ENCODE measurements at regions not wholly inside any gene's neighbourhood (a gene's known extent, or its start where the extent isn't known, plus 50 kb on each side); places are given as distances from the start of the nearest gene placed in this dataset.

- Histone ChIP-seq H3K4me1 (ENCODE audit: low read length) (no peaks in the 10 kb centered on the region), H3K27me3 (ENCODE audit: low read depth, low read length) (peaks cover 55% of the 10 kb centered on the region), H3K4me2 (ENCODE audit: low read length) (no peak overlapping the region), H3K9ac (ENCODE audit: low read length) (no peak overlapping the region), H2AFZ (ENCODE audit: low read depth, low read length) (no peak overlapping the region), H3K79me2 (ENCODE audit: low read length) (no peaks in the 10 kb centered on the region), H4K20me1 (ENCODE audit: insufficient read depth, low read length) (no peaks in the 10 kb centered on the region), H3K9me3 (ENCODE audit: insufficient read depth, low read length) (no peaks in the 10 kb centered on the region), H3K36me3 (replicated peaks; ENCODE audit: low read depth, low read length) (no peaks in the 10 kb centered on the region), H3K4me3 (ENCODE audit: low read length) (no peak overlapping the region), H3K27ac (ENCODE audit: low read length) (no peak overlapping the region)
- TF ChIP-seq EZH2phosphoT487 (IDR thresholded peaks at IDR 0.05; ENCODE audit: low read depth) (no peak), CTCF (IDR thresholded peaks at IDR 0.05; ENCODE audit: low read depth, low read length) (no peak)
Measured at GRCh38 chr5:172548311-172548731, 92.7 kb upstream of the NEURL1B start.

GRCh38 chr5:172546196-172546595 is 91.9 kb upstream of the SH3PXD2B start:
- H2AFZ ChIP-seq (ENCODE audit: low read depth, low read length): no peak overlapping the region
- no peak overlapping the region for H3K9ac ChIP-seq (ENCODE audit: low read length)
- H3K79me2 ChIP-seq (ENCODE audit: low read length): no peaks in the 10 kb centered on the region
- no peaks in the 10 kb centered on the region for H3K36me3 ChIP-seq (replicated peaks; ENCODE audit: low read depth, low read length)
- H3K4me3 ChIP-seq (ENCODE audit: low read length): no peak overlapping the region
- no peak overlapping the region for H3K4me2 ChIP-seq (ENCODE audit: low read length)
- no peaks in the 10 kb centered on the region for H3K4me1 ChIP-seq (ENCODE audit: low read length)
- no peaks in the 10 kb centered on the region for H4K20me1 ChIP-seq (ENCODE audit: insufficient read depth, low read length)
- no peaks in the 10 kb centered on the region for H3K9me3 ChIP-seq (ENCODE audit: insufficient read depth, low read length)
- TF ChIP-seq CTCF (IDR thresholded peaks at IDR 0.05; ENCODE audit: low read depth, low read length) (no peak), EZH2phosphoT487 (IDR thresholded peaks at IDR 0.05; ENCODE audit: low read depth) (no peak)
- peaks cover 43% of the 10 kb centered on the region for H3K27me3 ChIP-seq (ENCODE audit: low read depth, low read length)
- H3K27ac ChIP-seq (ENCODE audit: low read length): no peak overlapping the region

GRCh38 chr5:172545291-172545801 is 91.0 kb upstream of the SH3PXD2B start:
- Histone ChIP-seq H3K36me3 (replicated peaks; ENCODE audit: low read depth, low read length) (no peaks in the 10 kb centered on the region), H3K27ac (ENCODE audit: low read length) (no peak overlapping the region), H3K4me2 (ENCODE audit: low read length) (no peak overlapping the region), H4K20me1 (ENCODE audit: insufficient read depth, low read length) (no peaks in the 10 kb centered on the region), H3K9me3 (ENCODE audit: insufficient read depth, low read length) (no peaks in the 10 kb centered on the region), H3K27me3 (ENCODE audit: low read depth, low read length) (peaks cover 43% of the 10 kb centered on the region), H3K9ac (ENCODE audit: low read length) (no peak overlapping the region), H3K79me2 (ENCODE audit: low read length) (no peaks in the 10 kb centered on the region), H3K4me1 (ENCODE audit: low read length) (no peaks in the 10 kb centered on the region), H3K4me3 (ENCODE audit: low read length) (no peak overlapping the region), H2AFZ (ENCODE audit: low read depth, low read length) (no peak overlapping the region)
- no peak for TF ChIP-seq EZH2phosphoT487 (IDR thresholded peaks at IDR 0.05; ENCODE audit: low read depth)
- TF ChIP-seq CTCF (IDR thresholded peaks at IDR 0.05; ENCODE audit: low read depth, low read length): no peak

- H3K79me2 ChIP-seq (ENCODE audit: low read length): no peaks in the 10 kb centered on the region
- H3K27ac ChIP-seq (ENCODE audit: low read length): no peak overlapping the region
- H2AFZ ChIP-seq (ENCODE audit: low read depth, low read length): no peak overlapping the region
- no peak overlapping the region for H3K4me2 ChIP-seq (ENCODE audit: low read length)
- H3K9ac ChIP-seq (ENCODE audit: low read length): no peak overlapping the region
- no peaks in the 10 kb centered on the region for H3K36me3 ChIP-seq (replicated peaks; ENCODE audit: low read depth, low read length)
- H3K9me3 ChIP-seq (ENCODE audit: insufficient read depth, low read length): no peaks in the 10 kb centered on the region
- no peaks in the 10 kb centered on the region for H3K4me1 ChIP-seq (ENCODE audit: low read length)
- TF ChIP-seq CTCF (IDR thresholded peaks at IDR 0.05; ENCODE audit: low read depth, low read length) (no peak), EZH2phosphoT487 (IDR thresholded peaks at IDR 0.05; ENCODE audit: low read depth) (no peak)
- peaks cover 43% of the 10 kb centered on the region for H3K27me3 ChIP-seq (ENCODE audit: low read depth, low read length)
- no peaks in the 10 kb centered on the region for H4K20me1 ChIP-seq (ENCODE audit: insufficient read depth, low read length)
- no peak overlapping the region for H3K4me3 ChIP-seq (ENCODE audit: low read length)
Measured at GRCh38 chr5:172544371-172545095, 90.2 kb upstream of the SH3PXD2B start.
